IPS-NIHi7 (cell line): ENCODE measurements at regions not wholly inside any gene's neighbourhood (a gene's known extent, or its start where the extent isn't known, plus 50 kb on each side); places are given as distances from the start of the nearest gene placed in this dataset.
A peak's percentile ranks its signal among the peaks of the same experiment; 100 is the strongest.

Source experiments
- DNase-seq: peaks from one replicate; pipeline ENCODE4 v3.0.0; 2012; ENCODE audit warnings: mixed read lengths; ENCODE audit errors: extremely low spot score

GRCh38 chr13:89571676-89572075, 1775.8 kb upstream of the MIR17HG start:
- no peak for DNase-seq

GRCh38 chr13:89574077-89574476, 1773.4 kb upstream of the MIR17HG start:
- no peak for DNase-seq

- DNase-seq, result peak; percentile 7
Observed at GRCh38 chr13:89577301-89577700, 1770.2 kb upstream of the MIR17HG start.

- no peak for DNase-seq
Observed at GRCh38 chr13:89584058-89584620, 1763.3 kb upstream of the MIR17HG start.

GRCh38 chr13:89602655-89603054, 1744.8 kb upstream of the MIR17HG start:
- DNase-seq, result no peak

GRCh38 chr13:89603187-89603586, 1744.3 kb upstream of the MIR17HG start:
- DNase-seq, result no peak

- DNase-seq, result no peak
Observed at GRCh38 chr13:89609318-89609717, 1738.2 kb upstream of the MIR17HG start.

- no peak for DNase-seq
Observed at GRCh38 chr13:89610331-89610730, 1737.2 kb upstream of the MIR17HG start.

- no peak for DNase-seq
Observed at GRCh38 chr13:89610881-89611280, 1736.6 kb upstream of the MIR17HG start.

- no peak for DNase-seq
Observed at GRCh38 chr13:89627996-89628395, 1719.5 kb upstream of the MIR17HG start.

- no peak for DNase-seq
Observed at GRCh38 chr13:89628567-89628966, 1718.9 kb upstream of the MIR17HG start.

GRCh38 chr13:89650226-89650625, 1697.3 kb upstream of the MIR17HG start:
- DNase-seq, result no peak

GRCh38 chr13:89660752-89661151, 1686.7 kb upstream of the MIR17HG start:
- no peak for DNase-seq

- DNase-seq, result no peak
Observed at GRCh38 chr13:89673789-89674311, 1673.6 kb upstream of the MIR17HG start.

- DNase-seq, result no peak
Observed at GRCh38 chr13:89678466-89679121, 1668.9 kb upstream of the MIR17HG start.

GRCh38 chr13:89684896-89685295, 1662.6 kb upstream of the MIR17HG start:
- DNase-seq, result no peak

GRCh38 chr13:89686171-89686570, 1661.3 kb upstream of the MIR17HG start:
- no peak for DNase-seq

GRCh38 chr13:89687066-89687465, 1660.4 kb upstream of the MIR17HG start:
- no peak for DNase-seq

- DNase-seq, result no peak
Observed at GRCh38 chr13:89688918-89689317, 1658.6 kb upstream of the MIR17HG start.

GRCh38 chr13:89694451-89694850, 1653.0 kb upstream of the MIR17HG start:
- no peak for DNase-seq

GRCh38 chr13:89695343-89696257, 1651.9 kb upstream of the MIR17HG start:
- peak; percentile 53 for DNase-seq

- no peak for DNase-seq
Observed at GRCh38 chr13:89701913-89702312, 1645.6 kb upstream of the MIR17HG start.
